H1 (cell line): ENCODE measurements at regions not wholly inside any gene's neighbourhood (a gene's known extent, or its start where the extent isn't known, plus 50 kb on each side); places are given as distances from the start of the nearest gene placed in this dataset.

Experiments used
- CTCF ChIA-PET: fragments of 300-600 bp; sonication (Branson Sonifier 250); formaldehyde crosslinking; loops from one replicate; lab custom pipeline; 2021; ENCODE audit not compliant: partially characterized antibody; lab: Charles Lee
- POLR2A ChIA-PET: fragments of 300-600 bp; sonication (Branson Sonifier 250); formaldehyde crosslinking; loops from one replicate; lab custom pipeline; 2021; ENCODE audit warnings: inconsistent platforms; ENCODE audit not compliant: partially characterized antibody; lab: Charles Lee
- DNase-seq, 2 experiments: peaks; one replicate each; pipeline versions ENCODE4 v3.0.0 to v3.0.0-alpha.2; 2010 to 2022; ENCODE audit warnings: low spot score in 2 of 2, low read depth in 1 of 2, mixed read lengths in 1 of 2
- FAIRE-seq: peaks from 2 replicates; lab custom pipeline; 2011; peaks lifted over from hg19 to GRCh38; lab: Jason Lieb, UNC
- H2AFZ ChIP-seq: 2 replicates; pipeline ENCODE4 v1.8.1; 2012; ENCODE audit warnings: low read length, inconsistent platforms
- H2AK5ac ChIP-seq: 2 replicates; pipeline ENCODE4 v1.6.1; 2013; ENCODE audit warnings: low read depth, low read length
- H2BK120ac ChIP-seq: replicated peaks from 2 replicates; pipeline ENCODE3; 2013; ENCODE audit warnings: low read depth, low read length, inconsistent platforms
- H2BK12ac ChIP-seq: 2 replicates; pipeline ENCODE4 v1.6.1; 2013; ENCODE audit warnings: low read depth, low read length
- H2BK15ac ChIP-seq: 2 replicates; pipeline ENCODE4 v1.6.1; 2013; ENCODE audit warnings: low read length
- H2BK20ac ChIP-seq: 2 replicates; pipeline ENCODE4 v1.6.1; 2013; ENCODE audit warnings: low read length
- H2BK5ac ChIP-seq: 2 replicates; pipeline ENCODE4 v1.6.1; 2013; ENCODE audit warnings: low read depth, low read length
- H3K14ac ChIP-seq: 2 replicates; pipeline ENCODE4 v1.6.1; 2013; ENCODE audit warnings: inconsistent platforms; ENCODE audit not compliant: insufficient read length
- H3K18ac ChIP-seq: 2 replicates; pipeline ENCODE4 v1.6.1; 2013; ENCODE audit warnings: low read length; ENCODE audit errors: extremely low read depth
- H3K23ac ChIP-seq: 2 replicates; pipeline ENCODE4 v1.6.1; 2013; ENCODE audit warnings: inconsistent platforms; ENCODE audit not compliant: insufficient read length
- H3K23me2 ChIP-seq: 2 replicates; pipeline ENCODE4 v1.6.1; 2013; ENCODE audit warnings: low read depth, low read length
- H3K27ac ChIP-seq: 2 replicates; pipeline ENCODE4 v1.6.1; 2011; ENCODE audit warnings: low read depth, low read length, inconsistent platforms
- H3K27me3 ChIP-seq, 4 experiments: replicated peaks in 1 of 4; 1 replicate in 1 of 4; 2 replicates in 3 of 4; pipeline versions ENCODE4 v1.6.1 to v1.8.1; 2011 to 2013; ENCODE audit warnings: low read length in 3 of 4, mild to moderate bottlenecking in 3 of 4, inconsistent platforms in 2 of 4, mixed read lengths in 2 of 4, moderate library complexity in 1 of 4; ENCODE audit not compliant: control insufficient read depth in 3 of 4, insufficient read depth in 3 of 4; ENCODE audit errors: extremely low read depth in 1 of 4
- H3K36me3 ChIP-seq, 4 experiments: 2 replicates each; pipeline versions ENCODE4 v1.6.1 to v1.8.1; 2011 to 2013; ENCODE audit warnings: mild to moderate bottlenecking in 4 of 4, low read length in 3 of 4, moderate library complexity in 2 of 4, control low read depth in 1 of 4, inconsistent platforms in 1 of 4; ENCODE audit not compliant: insufficient read depth in 4 of 4, control insufficient read depth in 2 of 4
- H3K4ac ChIP-seq: replicated peaks from 2 replicates; pipeline ENCODE3; 2013; ENCODE audit warnings: low read length, low read depth, mixed read lengths, inconsistent platforms; ENCODE audit not compliant: insufficient read length
- H3K4me1 ChIP-seq, 4 experiments: replicated peaks in 1 of 4; 1 replicate in 1 of 4; 2 replicates in 3 of 4; pipeline versions ENCODE4 v1.6.1 to v1.8.1; 2011 to 2013; ENCODE audit warnings: low read length in 3 of 4, inconsistent platforms in 2 of 4, mixed read lengths in 1 of 4; ENCODE audit not compliant: insufficient read depth in 4 of 4, control insufficient read depth in 3 of 4
- H3K4me2 ChIP-seq, 2 experiments: 2 replicates each; pipeline versions ENCODE4 v1.6.1 to v1.8.1; 2011 to 2013; ENCODE audit warnings: low read depth in 2 of 2, low read length in 2 of 2, control low read depth in 1 of 2, inconsistent platforms in 1 of 2, mild to moderate bottlenecking in 1 of 2; ENCODE audit not compliant: insufficient read depth in 1 of 2
- H3K4me3 ChIP-seq, 4 experiments: fragments of 200-600, 300-600 bp in 1 of 4; sonication (generic), shearing (Covaris generic), sonication (Bioruptor Twin) in 1 of 4; 2 replicates each; pipeline versions ENCODE4 v1.5.1 to v1.8.1; 2011 to 2016; ENCODE audit warnings: low read length in 4 of 4, low read depth in 3 of 4, control low read depth in 2 of 4, inconsistent platforms in 2 of 4, mild to moderate bottlenecking in 2 of 4, mixed read lengths in 1 of 4, moderate library complexity in 1 of 4; ENCODE audit not compliant: insufficient read depth in 2 of 4; ENCODE audit errors: extremely low read depth in 1 of 4
- H3K56ac ChIP-seq: replicated peaks from 2 replicates; pipeline ENCODE3; 2013; ENCODE audit warnings: low read depth, mild to moderate bottlenecking, mixed read lengths, low read length, inconsistent platforms; ENCODE audit not compliant: insufficient read length
- H3K79me1 ChIP-seq: 2 replicates; pipeline ENCODE4 v1.6.1; 2013; ENCODE audit warnings: low read depth, low read length, control low read depth
- H3K79me2 ChIP-seq, 2 experiments: 2 replicates each; pipeline versions ENCODE4 v1.6.1 to v1.8.1; 2012 to 2013; ENCODE audit warnings: low read length in 2 of 2, mild to moderate bottlenecking in 2 of 2, inconsistent platforms in 1 of 2; ENCODE audit not compliant: insufficient read depth in 2 of 2, control insufficient read depth in 1 of 2
- H3K9ac ChIP-seq, 4 experiments: replicated peaks in 1 of 4; 1 replicate in 1 of 4; 2 replicates in 3 of 4; pipeline versions ENCODE4 v1.6.1 to v1.8.1; 2011 to 2013; ENCODE audit warnings: low read depth in 3 of 4, low read length in 3 of 4, control low read depth in 2 of 4, mild to moderate bottlenecking in 2 of 4, moderate library complexity in 2 of 4, inconsistent platforms in 1 of 4; ENCODE audit errors: extremely low read depth in 1 of 4
- H3K9me3 ChIP-seq, 2 experiments: 2 replicates each; pipeline versions ENCODE4 v1.6.1 to v1.8.1; 2012 to 2013; ENCODE audit warnings: mild to moderate bottlenecking in 2 of 2, moderate library complexity in 2 of 2, control low read depth in 1 of 2, inconsistent platforms in 1 of 2, low read depth in 1 of 2, low read length in 1 of 2, mixed read lengths in 1 of 2; ENCODE audit not compliant: insufficient read depth in 2 of 2
- H4K20me1 ChIP-seq, 2 experiments: replicated peaks in 1 of 2; 2 replicates each; pipeline versions ENCODE3 to v1.8.1; 2011 to 2013; ENCODE audit warnings: inconsistent platforms in 2 of 2, low read length in 2 of 2, mild to moderate bottlenecking in 1 of 2; ENCODE audit not compliant: insufficient read depth in 2 of 2, control insufficient read depth in 1 of 2
- H4K5ac ChIP-seq: 2 replicates; pipeline ENCODE4 v1.6.1; 2013; ENCODE audit warnings: low read length, low read depth, mixed read lengths, inconsistent platforms; ENCODE audit not compliant: insufficient read length
- H4K8ac ChIP-seq: 2 replicates; pipeline ENCODE4 v1.8.0; 2013; ENCODE audit warnings: mild to moderate bottlenecking, moderate library complexity, low read length, inconsistent platforms; ENCODE audit not compliant: insufficient read depth; ENCODE audit errors: extremely low read depth
- H4K91ac ChIP-seq: replicated peaks from 2 replicates; pipeline ENCODE3; 2013; ENCODE audit warnings: low read length, mixed read lengths, inconsistent platforms; ENCODE audit not compliant: insufficient read length
- KDM4A ChIP-seq: IDR thresholded peaks from one replicate; pipeline ENCODE4 v1.7.1; 2012; ENCODE audit warnings: low read depth, mild to moderate bottlenecking, moderate library complexity, low read length, inconsistent platforms; ENCODE audit not compliant: severe bottlenecking
- MAFK ChIP-seq: IDR thresholded peaks from 2 replicates; pipeline ENCODE4 v1.6.1; 2012; ENCODE audit warnings: low read depth, mild to moderate bottlenecking, improper control_type of control experiment, low read length
- NANOG ChIP-seq: IDR thresholded peaks from 2 replicates; pipeline ENCODE4 v1.6.1; 2011; ENCODE audit warnings: low read length, low read depth, mild to moderate bottlenecking, inconsistent platforms; ENCODE audit not compliant: insufficient read depth, poor library complexity, severe bottlenecking
- NRF1 ChIP-seq: IDR thresholded peaks from 2 replicates; pipeline ENCODE4 v1.6.1; 2011; ENCODE audit warnings: mild to moderate bottlenecking, low read depth, low read length, improper control_type of control experiment
- RFX5 ChIP-seq: IDR thresholded peaks from 2 replicates; pipeline ENCODE4 v1.6.1; 2011; ENCODE audit warnings: low read depth, low read length, improper control_type of control experiment, borderline replicate concordance
- SAP30 ChIP-seq: fragments of 300-600 bp; sonication (generic); IDR thresholded peaks from 2 replicates; pipeline ENCODE4 v1.7.1; 2012; ENCODE audit warnings: low read length, moderate library complexity, mild to moderate bottlenecking, inconsistent platforms; ENCODE audit not compliant: insufficient read depth, insufficient replicate concordance
- SRF ChIP-seq: IDR thresholded peaks from 2 replicates; pipeline ENCODE4 v1.6.1; 2011; ENCODE audit warnings: mild to moderate bottlenecking, low read depth, low read length, moderate library complexity
- TAF7 ChIP-seq: optimal IDR thresholded peaks from 2 replicates; pipeline ENCODE3; 2011; ENCODE audit warnings: low read depth, mild to moderate bottlenecking, inconsistent platforms, low read length, moderate library complexity, borderline replicate concordance
- TEAD4 ChIP-seq: IDR thresholded peaks from 2 replicates; pipeline ENCODE4 v1.6.1; 2012; ENCODE audit warnings: low read depth, low read length, inconsistent platforms, mixed read lengths
- WGBS, 2 experiments: shearing (Covaris generic) in 1 of 2; methylation state at CpG; one replicate each; pipeline versions ENCODE4 v1.1.6 to v1.1.7; 2013 to 2015; ENCODE audit warnings: low lambda C conversion rate in 2 of 2, mixed read lengths in 2 of 2, inconsistent platforms in 1 of 2, low coverage in 1 of 2, missing lambda C conversion rate in 1 of 2; ENCODE audit not compliant: insufficient replicate concordance in 2 of 2, insufficient coverage in 1 of 2, insufficient read length in 1 of 2; ENCODE audit errors: extremely low coverage in 1 of 2, missing lambda C conversion rate in 1 of 2; 5-methylcytosine and 5-hydroxymethylcytosine counted together
- TF ChIP-seq, protein P1 (sequence below): IDR thresholded peaks from 2 replicates; pipeline ENCODE4 v1.6.1; 2011; ENCODE audit warnings: low read depth, mild to moderate bottlenecking, low read length; ENCODE audit not compliant: insufficient read depth

DNA sequence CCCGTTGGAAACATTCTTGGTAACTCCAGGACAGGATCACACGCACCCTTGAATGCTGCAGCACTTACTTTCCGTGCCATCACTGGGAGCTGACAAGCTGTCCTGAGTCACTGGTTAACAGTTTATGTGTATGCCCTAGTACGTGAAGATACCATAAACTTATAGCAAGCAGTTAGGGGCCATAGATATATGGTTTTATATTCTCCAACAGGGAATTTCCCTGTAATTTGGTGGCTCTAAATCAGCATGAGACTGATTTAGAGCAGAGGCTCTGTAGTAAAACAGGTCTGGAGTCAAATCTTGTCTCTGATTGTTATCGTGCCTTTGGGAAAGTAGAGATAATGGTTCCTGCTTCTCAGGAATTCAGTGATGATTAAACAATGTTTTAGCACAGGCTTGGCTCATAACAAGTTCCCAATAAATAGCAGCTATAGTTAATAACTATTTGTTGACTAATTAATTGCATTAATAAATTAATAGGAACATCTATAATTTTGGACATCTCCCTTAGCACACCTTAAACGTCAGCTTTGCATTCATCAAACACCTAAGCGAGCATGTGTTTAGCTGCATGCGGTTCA, 215.2 kb downstream of the VAPA start:
- H2AK5ac ChIP-seq, result no peak overlapping the region
- peaks cover 0 to 6% (median 1%) of the 10 kb centered on the region in 4 experiments; a peak in 3 of 7 replicates for H3K4me1 ChIP-seq
- no peak overlapping the region for H3K14ac ChIP-seq
- H2BK120ac ChIP-seq, result no peak overlapping the region
- H3K36me3 ChIP-seq, result no peaks in the 10 kb centered on the region
- H3K23me2 ChIP-seq, result peaks cover 7% of the 10 kb centered on the region
- no peak for TF ChIP-seq NRF1
- no peak for TF ChIP-seq RFX5
- TF ChIP-seq TAF7, result no peak
- no peak for TF ChIP-seq TEAD4
- TF ChIP-seq MAFK, result no peak
- TF ChIP-seq KDM4A, result no peak
- TF ChIP-seq, protein P1, sequence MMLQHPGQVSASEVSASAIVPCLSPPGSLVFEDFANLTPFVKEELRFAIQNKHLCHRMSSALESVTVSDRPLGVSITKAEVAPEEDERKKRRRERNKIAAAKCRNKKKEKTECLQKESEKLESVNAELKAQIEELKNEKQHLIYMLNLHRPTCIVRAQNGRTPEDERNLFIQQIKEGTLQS, result no peak
- TF ChIP-seq SAP30, result no peak
- no peak for TF ChIP-seq NANOG
- TF ChIP-seq SRF, result no peak
- no peak overlapping the region for H4K91ac ChIP-seq
- no peak overlapping the region for H3K4me2 ChIP-seq
- H3K56ac ChIP-seq, result no peak overlapping the region
- no peak for FAIRE-seq
- no peak overlapping the region for H3K9ac ChIP-seq
- no peak overlapping the region for H3K4ac ChIP-seq
- ChIA-PET CTCF (interaction anchor here (0.9 to 1.8 kb wide), 2 partner anchors 156 to 392 kb away, joined by 3 read pairs; no protein-coding TSS in a partner anchor), POLR2A (interaction anchor here (0.6 to 0.9 kb wide), 2 partner anchors 28 to 1147 kb away, joined by 3 read pairs; no protein-coding TSS in a partner anchor)
- H3K23ac ChIP-seq, result no peak overlapping the region
- no peaks in the 10 kb centered on the region for H4K20me1 ChIP-seq
- no peak overlapping the region for H4K8ac ChIP-seq
- H3K27me3 ChIP-seq, result peaks cover 0 to 10% (median 0%) of the 10 kb centered on the region in 4 experiments; a peak in 4 of 7 replicates
- no peak overlapping the region for H2BK5ac ChIP-seq
- no peak overlapping the region for H2BK20ac ChIP-seq
- H4K5ac ChIP-seq, result no peak overlapping the region
- H2AFZ ChIP-seq, result no peak overlapping the region
- no peak for DNase-seq
- H3K18ac ChIP-seq, result no peak overlapping the region
- H2BK12ac ChIP-seq, result no peak overlapping the region
- H3K4me3 ChIP-seq, result no peak overlapping the region
- no peaks in the 10 kb centered on the region for H3K9me3 ChIP-seq
- WGBS, 2 experiments, result 90% methylated on average over 8 of the region's 8 CpGs; no CpG with 5 or more reads in 1 of the 2 experiments
- H2BK15ac ChIP-seq, result no peak overlapping the region
- H3K79me1 ChIP-seq, result no peaks in the 10 kb centered on the region
- no peak overlapping the region for H3K27ac ChIP-seq
- no peaks in the 10 kb centered on the region for H3K79me2 ChIP-seq
